ENCODE measurements at regions not wholly inside any gene's neighbourhood (a gene's known extent, or its start where the extent isn't known, plus 50 kb on each side); places are given as distances from the start of the nearest gene placed in this dataset.

- TF ChIP-seq CTCF (conservative IDR thresholded peaks at IDR 0.05 in 1 of 2, IDR thresholded peaks at IDR 0.05 in 1 of 2; ENCODE audit: extremely low read depth in 1 of 2, insufficient read depth in 1 of 2, low read depth in 1 of 2, low read length in 2 of 2): no peak
- TF ChIP-seq EZH2 (IDR thresholded peaks at IDR 0.05; ENCODE audit: borderline replicate concordance, low read length): no peak
These were observed 314.8 kb upstream of the OR4E1 start for GRCh38 chr14:21988413-21988812.
